Astrocyte of the spinal cord (primary cell): ENCODE measurements at regions not wholly inside any gene's neighbourhood (a gene's known extent, or its start where the extent isn't known, plus 50 kb on each side); places are given as distances from the start of the nearest gene placed in this dataset.

Experiments used
- DNase-seq: peaks from one replicate; pipeline ENCODE4 v3.0.0; 2011; ENCODE audit warnings: low read depth, low spot score
- H3K4me3 ChIP-seq: 2 replicates; pipeline ENCODE4 v1.5.1; 2011; ENCODE audit warnings: low read depth, mild to moderate bottlenecking, low read length, moderate library complexity
- in situ Hi-C: cut with HindIII; loops from 2 replicates; pipeline ENCODE4 v1.10.0; 2017; ENCODE audit warnings: low sequenced_read_pairs
- TF ChIP-seq, protein P1 (sequence below): IDR thresholded peaks from 2 replicates; pipeline ENCODE4 v1.5.1; 2012; ENCODE audit warnings: low read depth, mild to moderate bottlenecking, low read length, inconsistent platforms

DNA sequence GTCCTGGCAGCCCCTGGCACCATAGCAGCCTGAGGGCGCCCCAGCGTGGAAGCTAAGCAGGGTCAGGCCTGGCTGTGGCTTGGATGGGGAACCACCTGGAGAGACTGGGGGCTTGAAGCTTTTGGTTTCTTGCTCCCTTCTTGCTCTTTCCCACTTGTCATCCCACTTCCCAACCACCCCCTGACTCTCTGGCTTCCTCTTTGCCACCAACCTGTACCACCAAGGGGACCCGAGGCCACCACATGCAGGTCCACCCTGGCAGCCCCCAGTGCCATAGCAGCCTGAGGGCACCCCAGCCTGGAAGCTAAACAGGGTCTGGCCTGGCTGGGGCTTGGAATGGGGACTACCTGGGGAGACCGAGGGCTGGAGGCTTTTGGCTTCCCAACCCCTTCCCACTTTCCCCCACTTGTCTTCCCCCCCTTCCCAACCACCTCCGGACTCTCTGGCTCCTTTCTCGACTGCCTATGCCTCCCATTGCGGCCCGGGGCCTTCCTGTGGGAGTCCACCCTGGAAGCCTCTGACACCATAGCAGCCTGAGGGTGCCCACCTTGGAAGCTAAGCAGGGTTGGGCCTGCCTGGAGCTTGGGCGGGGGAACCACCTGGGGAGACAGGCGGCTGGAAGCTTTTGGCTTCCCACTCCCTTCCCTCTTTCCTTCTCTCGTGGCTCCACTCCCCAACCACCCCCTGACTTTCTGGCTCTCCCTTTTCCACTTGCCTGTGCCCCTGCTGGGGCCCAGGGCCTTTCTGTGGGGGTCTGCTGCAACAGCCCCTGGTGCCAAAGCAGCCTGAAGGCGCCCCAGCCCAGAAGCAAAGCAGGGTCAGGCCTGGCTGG is 2294.4 kb downstream of the TP53TG3F start:
- in situ Hi-C loops: no loop called here
- TF ChIP-seq, protein P1, sequence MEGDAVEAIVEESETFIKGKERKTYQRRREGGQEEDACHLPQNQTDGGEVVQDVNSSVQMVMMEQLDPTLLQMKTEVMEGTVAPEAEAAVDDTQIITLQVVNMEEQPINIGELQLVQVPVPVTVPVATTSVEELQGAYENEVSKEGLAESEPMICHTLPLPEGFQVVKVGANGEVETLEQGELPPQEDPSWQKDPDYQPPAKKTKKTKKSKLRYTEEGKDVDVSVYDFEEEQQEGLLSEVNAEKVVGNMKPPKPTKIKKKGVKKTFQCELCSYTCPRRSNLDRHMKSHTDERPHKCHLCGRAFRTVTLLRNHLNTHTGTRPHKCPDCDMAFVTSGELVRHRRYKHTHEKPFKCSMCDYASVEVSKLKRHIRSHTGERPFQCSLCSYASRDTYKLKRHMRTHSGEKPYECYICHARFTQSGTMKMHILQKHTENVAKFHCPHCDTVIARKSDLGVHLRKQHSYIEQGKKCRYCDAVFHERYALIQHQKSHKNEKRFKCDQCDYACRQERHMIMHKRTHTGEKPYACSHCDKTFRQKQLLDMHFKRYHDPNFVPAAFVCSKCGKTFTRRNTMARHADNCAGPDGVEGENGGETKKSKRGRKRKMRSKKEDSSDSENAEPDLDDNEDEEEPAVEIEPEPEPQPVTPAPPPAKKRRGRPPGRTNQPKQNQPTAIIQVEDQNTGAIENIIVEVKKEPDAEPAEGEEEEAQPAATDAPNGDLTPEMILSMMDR: no peak

DNA sequence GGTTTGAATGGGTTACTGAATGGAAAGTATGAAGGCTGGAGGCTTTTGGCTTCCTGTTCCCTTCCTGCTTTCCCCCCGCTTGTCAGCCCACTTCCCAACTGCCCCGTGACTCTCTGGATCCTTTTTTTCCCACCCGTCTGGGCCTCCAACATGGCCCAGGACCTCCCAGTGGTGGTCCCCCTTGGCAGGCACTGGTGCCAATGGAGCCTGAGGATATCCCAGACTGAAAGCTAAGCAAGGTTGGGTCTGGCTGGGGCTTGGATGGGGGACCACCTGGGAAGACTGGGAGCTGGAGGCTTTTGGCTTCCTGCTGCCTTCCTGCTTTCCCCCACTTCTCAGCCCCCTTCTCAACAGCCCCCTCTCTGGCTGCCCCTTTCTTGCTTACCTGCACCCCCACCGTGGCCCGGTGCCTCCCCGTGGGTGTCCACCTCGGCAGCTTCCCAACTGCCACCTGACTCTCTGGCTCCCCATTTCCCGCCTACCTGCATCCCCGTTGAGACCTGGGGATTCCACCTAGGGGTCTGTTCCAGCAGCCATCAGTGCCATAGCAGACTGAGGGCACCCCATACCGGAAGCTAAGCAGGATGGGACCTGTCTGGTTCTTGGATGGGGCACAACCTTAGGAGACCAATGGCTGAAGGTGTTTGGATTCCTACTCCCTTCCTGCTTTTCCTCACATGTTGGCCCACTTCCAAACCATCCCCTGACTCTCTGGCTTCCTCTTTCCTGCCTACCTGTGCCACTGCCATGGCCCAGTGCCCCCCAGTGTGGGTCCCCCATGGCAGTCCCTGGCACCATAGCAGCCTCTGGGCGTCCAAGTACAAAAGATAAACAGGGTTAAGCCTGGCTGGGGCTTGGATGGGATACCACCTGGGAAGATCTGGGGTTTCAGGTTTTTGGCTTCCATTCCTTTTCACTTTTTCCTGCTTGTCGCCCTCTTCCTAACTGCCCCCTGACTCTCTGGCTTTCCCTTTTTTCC is 2295.3 kb downstream of the TP53TG3F start:
- no peak overlapping the region for H3K4me3 ChIP-seq
- TF ChIP-seq, protein P1: no peak
- in situ Hi-C loops: no loop called here
- DNase-seq: no peak

More for the DNA sequence above, 2294.4 kb downstream of the TP53TG3F start:
- DNase-seq: no peak
- no peak overlapping the region for H3K4me3 ChIP-seq

GRCh38 chr16:35788381-35788780 is 2329.0 kb downstream of the TP53TG3F start:
- DNase-seq: no peak
- no peak overlapping the region for H3K4me3 ChIP-seq
- TF ChIP-seq, protein P1: no peak
- in situ Hi-C loops: no loop called here

GRCh38 chr16:35792516-35793285 is 2333.3 kb downstream of the TP53TG3F start:
- in situ Hi-C loops: no loop called here
- no peak overlapping the region for H3K4me3 ChIP-seq
- no peak for DNase-seq
- TF ChIP-seq, protein P1: no peak

DNA sequence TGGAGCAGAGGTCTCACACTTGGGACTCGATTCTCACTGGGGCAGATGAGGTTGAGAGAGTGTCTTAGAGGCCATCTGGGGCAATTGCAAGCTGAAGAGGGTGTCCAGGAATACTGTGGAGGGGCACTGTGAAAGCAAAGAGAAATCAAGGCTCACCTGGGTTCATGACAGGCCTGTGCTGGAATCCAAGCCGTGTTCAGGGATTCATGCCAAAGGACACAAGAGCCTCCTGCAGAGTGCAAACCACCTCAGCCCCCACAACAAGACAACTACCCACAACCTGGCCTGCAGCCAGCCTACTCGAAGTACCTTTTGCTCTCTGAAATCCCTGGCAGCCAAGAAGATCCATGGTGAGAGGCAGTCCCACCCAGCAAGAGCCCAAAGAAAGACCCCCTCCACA is 2334.2 kb downstream of the TP53TG3F start:
- in situ Hi-C loops: no loop called here
- TF ChIP-seq, protein P1: no peak
- H3K4me3 ChIP-seq: no peak overlapping the region
- no peak for DNase-seq

GRCh38 chr16:35794896-35795295 is 2335.5 kb downstream of the TP53TG3F start:
- in situ Hi-C loops: no loop called here

More at GRCh38 chr16:35794896-35795295, 2335.5 kb downstream of the TP53TG3F start:
- TF ChIP-seq, protein P1: no peak
- DNase-seq: no peak
- no peak overlapping the region for H3K4me3 ChIP-seq
